Ovary (tissue), 7 donors: ENCODE measurements at regions not wholly inside any gene's neighbourhood (a gene's known extent, or its start where the extent isn't known, plus 50 kb on each side); places are given as distances from the start of the nearest gene placed in this dataset.

Source experiments
- DNase-seq, 5 donors: peaks; one replicate each; pipeline ENCODE4 v3.0.0-alpha.2; 2019 to 2020
- H3K27ac ChIP-seq, 2 donors: fragments of 200-600 bp; one replicate each; pipeline versions ENCODE4 v1.5.1 to v1.8.0; 2019 to 2022
- H3K27me3 ChIP-seq: fragments of 200-600 bp; one replicate; pipeline ENCODE4 v1.8.0; 2022
- H3K36me3 ChIP-seq: fragments of 200-600 bp; sonication (generic); one replicate; pipeline ENCODE4 v1.5.1; 2019
- H3K4me1 ChIP-seq: one replicate; pipeline ENCODE4 v1.8.1; 2013; ENCODE audit warnings: mild to moderate bottlenecking, moderate library complexity; ENCODE audit not compliant: insufficient read depth
- H3K4me3 ChIP-seq: fragments of 200-600 bp; sonication (generic); one replicate; pipeline ENCODE4 v1.5.1; 2017
- H3K9me3 ChIP-seq, 2 donors: fragments of 200-600 bp in 1 of 2; sonication (generic) in 1 of 2; one replicate each; pipeline versions ENCODE4 v1.5.1 to v1.8.1; 2013 to 2019; ENCODE audit warnings: mild to moderate bottlenecking in 1 of 2, moderate library complexity in 1 of 2
- EP300 ChIP-seq: sonication (generic); formaldehyde crosslinking; IDR thresholded peaks from one replicate; pipeline ENCODE4 v1.6.1; 2017; ENCODE audit warnings: antibody characterized with exemption
- POLR2A ChIP-seq: fragments of 450-650 bp; IDR thresholded peaks from one replicate; pipeline ENCODE4 v1.6.1; 2017; ENCODE audit warnings: antibody characterized with exemption, mild to moderate bottlenecking, moderate library complexity
- WGBS, 3 donors: extraction: QIAGEN DNeasy Blood & Tissue Kit in 1 of 3; methylation state at CpG; one replicate each; pipeline versions ENCODE4 v1.1.5 to v1.1.7; 2013 to 2017; 5-methylcytosine and 5-hydroxymethylcytosine counted together
- intact Hi-C, 4 donors: fragments of 100-400 bp; cut with DNase I; formaldehyde crosslinking; loops; one replicate each; pipeline versions ENCODE4 v1.11.0 to v1.15.1; 2022 to 2023
- TF ChIP-seq, protein P1 (sequence below), 3 donors: fragments of 450-650 bp in 2 of 3; fragments of 200-600 bp in 1 of 3; IDR thresholded peaks; one replicate each; pipeline versions ENCODE4 v1.5.1 to v1.8.0; 2016 to 2022; ENCODE audit warnings: antibody characterized with exemption in 3 of 3, mild to moderate bottlenecking in 1 of 3
- donor health status: DM: no; HTN: no; CAD: no; lungs with moderate emphysema.
- donor health status: DM: no; HTN: no; CAD: no.
- donor health status: Bipolar disorder and iron deficiency.
- donor health status: DM: no; HTN: no; CAD: no.
- donor health status: DM: yes; HTN: yes; CAD: no.

- H3K27me3 ChIP-seq: no peaks in the 10 kb centered on the region
- 80 to 92% (median 84%) methylated on average over 5 of the region's 5 CpGs for WGBS, 3 donors
- H3K9me3 ChIP-seq: no peaks in the 10 kb centered on the region
- DNase-seq: no peak
- no peak overlapping the region for H3K4me3 ChIP-seq
- H3K36me3 ChIP-seq: no peaks in the 10 kb centered on the region
- TF ChIP-seq EP300: no peak
- TF ChIP-seq, protein P1, sequence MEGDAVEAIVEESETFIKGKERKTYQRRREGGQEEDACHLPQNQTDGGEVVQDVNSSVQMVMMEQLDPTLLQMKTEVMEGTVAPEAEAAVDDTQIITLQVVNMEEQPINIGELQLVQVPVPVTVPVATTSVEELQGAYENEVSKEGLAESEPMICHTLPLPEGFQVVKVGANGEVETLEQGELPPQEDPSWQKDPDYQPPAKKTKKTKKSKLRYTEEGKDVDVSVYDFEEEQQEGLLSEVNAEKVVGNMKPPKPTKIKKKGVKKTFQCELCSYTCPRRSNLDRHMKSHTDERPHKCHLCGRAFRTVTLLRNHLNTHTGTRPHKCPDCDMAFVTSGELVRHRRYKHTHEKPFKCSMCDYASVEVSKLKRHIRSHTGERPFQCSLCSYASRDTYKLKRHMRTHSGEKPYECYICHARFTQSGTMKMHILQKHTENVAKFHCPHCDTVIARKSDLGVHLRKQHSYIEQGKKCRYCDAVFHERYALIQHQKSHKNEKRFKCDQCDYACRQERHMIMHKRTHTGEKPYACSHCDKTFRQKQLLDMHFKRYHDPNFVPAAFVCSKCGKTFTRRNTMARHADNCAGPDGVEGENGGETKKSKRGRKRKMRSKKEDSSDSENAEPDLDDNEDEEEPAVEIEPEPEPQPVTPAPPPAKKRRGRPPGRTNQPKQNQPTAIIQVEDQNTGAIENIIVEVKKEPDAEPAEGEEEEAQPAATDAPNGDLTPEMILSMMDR (IDR thresholded peaks at IDR 0.05): no peak
- intact Hi-C loops: no loop called here
- H3K4me1 ChIP-seq: peaks cover 11% of the 10 kb centered on the region
- H3K27ac ChIP-seq: no peak overlapping the region
Measured at GRCh38 chr15:88400084-88400483, 67.1 kb downstream of the MRPL46 start.

GRCh38 chr15:88399021-88399685 lies 68.0 kb downstream of the MRPL46 start:
- no peak overlapping the region for H3K27ac ChIP-seq
- WGBS, 3 donors: 86 to 93% (median 88%) methylated on average over 9 of the region's 9 CpGs

GRCh38 chr15:88398011-88398410 lies 69.2 kb downstream of the MRPL46 start:
- DNase-seq: no peak
- Histone ChIP-seq H3K36me3 (no peaks in the 10 kb centered on the region), H3K9me3 (no peaks in the 10 kb centered on the region), H3K4me3 (no peak overlapping the region), H3K27me3 (no peaks in the 10 kb centered on the region), H3K27ac (no peak overlapping the region), H3K4me1 (peaks cover 11% of the 10 kb centered on the region)
- WGBS, 3 donors: 94 to 100% (median 95%) methylated on average over 1 of the region's 1 CpG
- intact Hi-C loops: no loop called here
- TF ChIP-seq, protein P1 (IDR thresholded peaks at IDR 0.05): no peak
- TF ChIP-seq EP300 (no peak), POLR2A (no peak)

More at GRCh38 chr15:88399021-88399685, 68.0 kb downstream of the MRPL46 start:
- intact Hi-C loops: no loop called here
- Histone ChIP-seq H3K36me3 (no peaks in the 10 kb centered on the region), H3K4me1 (peaks cover 11% of the 10 kb centered on the region), H3K27me3 (no peaks in the 10 kb centered on the region), H3K9me3 (no peaks in the 10 kb centered on the region), H3K4me3 (no peak overlapping the region)
- DNase-seq: no peak
- TF ChIP-seq POLR2A (no peak), EP300 (no peak)
- TF ChIP-seq, protein P1 (IDR thresholded peaks at IDR 0.05): no peak

GRCh38 chr15:88397506-88397905 lies 69.7 kb downstream of the MRPL46 start:
- WGBS, 3 donors: 74 to 88% (median 85%) methylated on average over 6 of the region's 6 CpGs
- intact Hi-C loops: no loop called here

More at GRCh38 chr15:88397506-88397905, 69.7 kb downstream of the MRPL46 start:
- Histone ChIP-seq H3K27ac (no peak overlapping the region), H3K4me3 (no peak overlapping the region), H3K4me1 (peaks cover 11% of the 10 kb centered on the region), H3K36me3 (no peaks in the 10 kb centered on the region), H3K9me3 (no peaks in the 10 kb centered on the region), H3K27me3 (no peaks in the 10 kb centered on the region)
- TF ChIP-seq, protein P1 (IDR thresholded peaks at IDR 0.05): no peak
- TF ChIP-seq POLR2A: no peak
- no peak for TF ChIP-seq EP300
- DNase-seq: no peak
